ENCODE measurements at regions not wholly inside any gene's neighbourhood (a gene's known extent, or its start where the extent isn't known, plus 50 kb on each side); places are given as distances from the start of the nearest gene placed in this dataset.

GRCh38 chr3:184481984-184482671 is 79.5 kb upstream of the EPHB3 start:
- no peaks in the 10 kb centered on the region; the same call in 1 of the 2 replicates for H4K20me1 ChIP-seq (ENCODE audit: insufficient read depth)
- H3K27me3 ChIP-seq (ENCODE audit: insufficient read depth, low read length), result no peaks in the 10 kb centered on the region
- H3K9me3 ChIP-seq (ENCODE audit: control insufficient read depth in 1 of 2, insufficient read depth in 1 of 2, low read depth in 1 of 2, low read length in 2 of 2), result no peaks in the 10 kb centered on the region
- no peak for TF ChIP-seq JUND (IDR thresholded peaks at IDR 0.05)
- no peaks in the 10 kb centered on the region for H3K79me2 ChIP-seq (ENCODE audit: insufficient read depth, low read length)
- intact Hi-C loops (cut with micrococcal nuclease), result no loop called here
- ChIA-PET POLR2A (interaction anchor here (0.7 kb wide), 1 partner anchor 9 kb away, joined by 3 read pairs; no protein-coding TSS in a partner anchor), CTCF (interaction anchor here (0.8 to 1.5 kb wide), 3 partner anchors 14 to 60 kb away, joined by 3 to 4 read pairs (median 3); no protein-coding TSS in a partner anchor), RAD21 (ENCODE audit: low non-redundant PET in 1 of 2, low total read pairs in 2 of 2, uncharacterized antibody in 2 of 2, unreplicated experiment in 2 of 2) (no interaction called here)
- no peaks in the 10 kb centered on the region for H3K9me2 ChIP-seq (ENCODE audit: insufficient read depth)
- no peak overlapping the region for H2AFZ ChIP-seq (ENCODE audit: low read depth, low read length, poor library complexity, severe bottlenecking)
- H3K27ac ChIP-seq (ENCODE audit: low read depth, low read length), result no peak overlapping the region
- H3K36me3 ChIP-seq (ENCODE audit: control insufficient read depth in 1 of 2, insufficient read depth in 2 of 2, low read length in 2 of 2), result no peaks in the 10 kb centered on the region
- H3K4me1 ChIP-seq (ENCODE audit: control insufficient read depth in 1 of 2, insufficient read depth in 2 of 2, low read length in 2 of 2), result no peaks in the 10 kb centered on the region
- no peak overlapping the region for H3K4me2 ChIP-seq (ENCODE audit: low read length)
- no peak for ATAC-seq
- no TSS peak for BruUV-seq (replicated peaks)
- no peak overlapping the region for H3K4me3 ChIP-seq (replicated peaks in 1 of 2; ENCODE audit: low read depth in 1 of 2, low read length in 2 of 2)
- DNase-seq (ENCODE audit: low read depth, low spot score), result no peak
- H3K9ac ChIP-seq (ENCODE audit: low read length), result no peak overlapping the region

- no peaks in the 10 kb centered on the region; the same call in 1 of the 2 replicates for H4K20me1 ChIP-seq (ENCODE audit: insufficient read depth)
- no peak overlapping the region for H3K27ac ChIP-seq (ENCODE audit: low read depth, low read length)
- ChIA-PET POLR2A (no interaction called here), CTCF (no interaction called here), RAD21 (ENCODE audit: low non-redundant PET in 1 of 2, low total read pairs in 2 of 2, uncharacterized antibody in 2 of 2, unreplicated experiment in 2 of 2) (no interaction called here)
- DNase-seq (ENCODE audit: low read depth, low spot score) (no peak), ATAC-seq (no peak)
- BruUV-seq (replicated peaks), result no TSS peak
- H3K27me3 ChIP-seq (ENCODE audit: insufficient read depth, low read length), result peaks cover 18% of the 10 kb centered on the region
- no peak overlapping the region for H3K4me3 ChIP-seq (replicated peaks in 1 of 2; ENCODE audit: low read depth in 1 of 2, low read length in 2 of 2)
- TF ChIP-seq POLR2A (IDR thresholded peaks at IDR 0.05; ENCODE audit: borderline replicate concordance, extremely low read depth, insufficient read depth, insufficient read length) (no peak), ZBTB33 (IDR thresholded peaks at IDR 0.05; ENCODE audit: extremely low read depth, insufficient replicate concordance, low read length) (no peak)
- H3K9me3 ChIP-seq (ENCODE audit: control insufficient read depth in 1 of 2, insufficient read depth in 1 of 2, low read depth in 1 of 2, low read length in 2 of 2), result no peaks in the 10 kb centered on the region
- H3K4me2 ChIP-seq (ENCODE audit: low read length), result no peak overlapping the region
- intact Hi-C loops (cut with micrococcal nuclease), result no loop called here
- H3K36me3 ChIP-seq (ENCODE audit: control insufficient read depth in 1 of 2, insufficient read depth in 2 of 2, low read length in 2 of 2), result no peaks in the 10 kb centered on the region
- peak overlapping the region; percentile 42 for H2AFZ ChIP-seq (ENCODE audit: low read depth, low read length, poor library complexity, severe bottlenecking)
- H3K4me1 ChIP-seq (ENCODE audit: control insufficient read depth in 1 of 2, insufficient read depth in 2 of 2, low read length in 2 of 2), result no peaks in the 10 kb centered on the region
- no peak overlapping the region for H3K9ac ChIP-seq (ENCODE audit: low read length)
- H3K79me2 ChIP-seq (ENCODE audit: insufficient read depth, low read length), result no peaks in the 10 kb centered on the region
- no peaks in the 10 kb centered on the region for H3K9me2 ChIP-seq (ENCODE audit: insufficient read depth)
Measured at GRCh38 chr3:184485241-184485640, 76.3 kb upstream of the EPHB3 start.
